ENCODE measurements at regions not wholly inside any gene's neighbourhood (a gene's known extent, or its start where the extent isn't known, plus 50 kb on each side); places are given as distances from the start of the nearest gene placed in this dataset.

DNA sequence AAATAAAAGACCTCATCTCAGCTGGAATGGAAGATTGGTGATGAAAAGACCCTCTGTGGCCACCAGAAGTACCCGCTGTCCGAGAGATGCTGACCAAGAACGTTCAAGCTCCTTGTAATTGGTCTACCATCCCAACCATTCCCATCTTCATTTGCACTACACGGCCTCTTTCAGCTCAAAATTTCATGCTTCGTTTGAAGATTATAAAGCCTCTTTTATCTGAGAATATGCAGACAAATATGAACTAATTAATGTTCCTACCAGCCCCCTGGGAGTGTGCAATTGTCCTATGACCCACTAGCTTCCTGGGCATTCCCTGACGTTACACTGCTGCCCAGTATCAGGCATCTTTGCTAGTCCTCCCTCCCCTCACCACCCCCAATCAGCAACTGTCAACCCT, 583.7 kb downstream of the MID1IP1 start:
- TF ChIP-seq, protein P1, sequence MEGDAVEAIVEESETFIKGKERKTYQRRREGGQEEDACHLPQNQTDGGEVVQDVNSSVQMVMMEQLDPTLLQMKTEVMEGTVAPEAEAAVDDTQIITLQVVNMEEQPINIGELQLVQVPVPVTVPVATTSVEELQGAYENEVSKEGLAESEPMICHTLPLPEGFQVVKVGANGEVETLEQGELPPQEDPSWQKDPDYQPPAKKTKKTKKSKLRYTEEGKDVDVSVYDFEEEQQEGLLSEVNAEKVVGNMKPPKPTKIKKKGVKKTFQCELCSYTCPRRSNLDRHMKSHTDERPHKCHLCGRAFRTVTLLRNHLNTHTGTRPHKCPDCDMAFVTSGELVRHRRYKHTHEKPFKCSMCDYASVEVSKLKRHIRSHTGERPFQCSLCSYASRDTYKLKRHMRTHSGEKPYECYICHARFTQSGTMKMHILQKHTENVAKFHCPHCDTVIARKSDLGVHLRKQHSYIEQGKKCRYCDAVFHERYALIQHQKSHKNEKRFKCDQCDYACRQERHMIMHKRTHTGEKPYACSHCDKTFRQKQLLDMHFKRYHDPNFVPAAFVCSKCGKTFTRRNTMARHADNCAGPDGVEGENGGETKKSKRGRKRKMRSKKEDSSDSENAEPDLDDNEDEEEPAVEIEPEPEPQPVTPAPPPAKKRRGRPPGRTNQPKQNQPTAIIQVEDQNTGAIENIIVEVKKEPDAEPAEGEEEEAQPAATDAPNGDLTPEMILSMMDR (IDR thresholded peaks at IDR 0.05; ENCODE audit: poor library complexity, severe bottlenecking), result no peak
- TF ChIP-seq EP300 (conservative IDR thresholded peaks at IDR 0.05; ENCODE audit: poor library complexity, severe bottlenecking), result no peak
- no peak for TF ChIP-seq EZH2 (IDR thresholded peaks at IDR 0.05; ENCODE audit: borderline replicate concordance, insufficient read depth, low read length, poor library complexity, severe bottlenecking)
- TF ChIP-seq RAD21 (conservative IDR thresholded peaks at IDR 0.05), result no peak
